Right atrium auricular region (tissue), 2 donors: ENCODE measurements at regions not wholly inside any gene's neighbourhood (a gene's known extent, or its start where the extent isn't known, plus 50 kb on each side); places are given as distances from the start of the nearest gene placed in this dataset.

Source experiments
- DNase-seq: peaks from one replicate; pipeline ENCODE4 v3.0.0-alpha.2; 2019; ENCODE audit warnings: low spot score
- H3K27ac ChIP-seq, 2 donors: fragments of 200-600 bp; sonication (generic); 1 replicate in 1 of 2; 2 replicates in 1 of 2; pipeline ENCODE4 v1.5.1; 2016 to 2019
- H3K27me3 ChIP-seq, 2 donors: fragments of 200-600 bp; sonication (generic); one replicate each; pipeline versions ENCODE4 v1.5.1 to v1.6.0; 2017 to 2019
- H3K36me3 ChIP-seq: fragments of 200-600 bp; sonication (generic); one replicate; pipeline ENCODE4 v1.5.1; 2016
- H3K4me1 ChIP-seq, 2 donors: fragments of 200-600 bp; sonication (generic); one replicate each; pipeline versions ENCODE4 v1.5.1 to v1.6.0; 2017 to 2019
- H3K4me3 ChIP-seq, 2 donors: fragments of 200-600 bp; sonication (generic); 1 replicate in 1 of 2; 2 replicates in 1 of 2; pipeline ENCODE4 v1.5.1; 2017 to 2019; ENCODE audit warnings: mild to moderate bottlenecking in 1 of 2, moderate library complexity in 1 of 2
- H3K9me3 ChIP-seq, 2 donors: fragments of 200-600 bp; sonication (generic); one replicate each; pipeline ENCODE4 v1.5.1; 2019
- CTCF ChIP-seq, 2 donors: fragments of 200-600 bp; sonication (generic); IDR thresholded peaks; one replicate each; pipeline ENCODE4 v1.5.1; 2019; ENCODE audit warnings: antibody characterized with exemption in 2 of 2

GRCh38 chr12:113647048-113647447 is 175.4 kb upstream of the LHX5 start:
- H3K9me3 ChIP-seq = no peaks in the 10 kb centered on the region
- no peak overlapping the region for H3K4me3 ChIP-seq
- H3K27me3 ChIP-seq = no peaks in the 10 kb centered on the region
- no peak overlapping the region for H3K27ac ChIP-seq
- no peaks in the 10 kb centered on the region for H3K36me3 ChIP-seq
- TF ChIP-seq CTCF (IDR thresholded peaks at IDR 0.05) = no peak
- no peak for DNase-seq
- H3K4me1 ChIP-seq = no peaks in the 10 kb centered on the region

- TF ChIP-seq CTCF (IDR thresholded peaks at IDR 0.05) = no peak
- Histone ChIP-seq H3K9me3 (no peaks in the 10 kb centered on the region), H3K36me3 (no peaks in the 10 kb centered on the region), H3K4me1 (no peaks in the 10 kb centered on the region), H3K4me3 (no peak overlapping the region), H3K27me3 (no peaks in the 10 kb centered on the region), H3K27ac (no peak overlapping the region)
- DNase-seq = no peak
Measured at GRCh38 chr12:113645603-113646002, 173.9 kb upstream of the LHX5 start.

- Histone ChIP-seq H3K27me3 (no peaks in the 10 kb centered on the region), H3K27ac (no peak overlapping the region)
- no peak for TF ChIP-seq CTCF (IDR thresholded peaks at IDR 0.05)
Measured at GRCh38 chr12:113645183-113645582, 173.5 kb upstream of the LHX5 start.

GRCh38 chr12:113643177-113643974 is 171.7 kb upstream of the LHX5 start:
- DNase-seq = no peak
- TF ChIP-seq CTCF (IDR thresholded peaks at IDR 0.05) = no peak
- no peaks in the 10 kb centered on the region for H3K36me3 ChIP-seq
- H3K27ac ChIP-seq = no peak overlapping the region
- peaks cover 0 to 2% of the 10 kb centered on the region in 2 donors for H3K27me3 ChIP-seq
- no peaks in the 10 kb centered on the region for H3K9me3 ChIP-seq
- H3K4me3 ChIP-seq = no peak overlapping the region
- no peaks in the 10 kb centered on the region for H3K4me1 ChIP-seq

More at GRCh38 chr12:113645183-113645582, 173.5 kb upstream of the LHX5 start:
- no peak for DNase-seq
- Histone ChIP-seq H3K9me3 (no peaks in the 10 kb centered on the region), H3K4me1 (no peaks in the 10 kb centered on the region), H3K4me3 (no peak overlapping the region), H3K36me3 (no peaks in the 10 kb centered on the region)

GRCh38 chr12:113642672-113643071 is 171.0 kb upstream of the LHX5 start:
- no peaks in the 10 kb centered on the region for H3K4me1 ChIP-seq
- no peak for DNase-seq
- H3K4me3 ChIP-seq = no peak overlapping the region
- H3K36me3 ChIP-seq = no peaks in the 10 kb centered on the region
- peaks cover 0 to 9% of the 10 kb centered on the region in 2 donors for H3K27me3 ChIP-seq
- no peaks in the 10 kb centered on the region for H3K9me3 ChIP-seq
- no peak for TF ChIP-seq CTCF (IDR thresholded peaks at IDR 0.05)
- H3K27ac ChIP-seq = no peak overlapping the region

- TF ChIP-seq CTCF (IDR thresholded peaks at IDR 0.05) = no peak
- H3K4me3 ChIP-seq = no peak overlapping the region
Measured at GRCh38 chr12:113642216-113642615, 170.5 kb upstream of the LHX5 start.

More at GRCh38 chr12:113642216-113642615, 170.5 kb upstream of the LHX5 start:
- no peaks in the 10 kb centered on the region for H3K4me1 ChIP-seq
- no peaks in the 10 kb centered on the region for H3K9me3 ChIP-seq
- H3K27ac ChIP-seq = no peak overlapping the region
- H3K36me3 ChIP-seq = no peaks in the 10 kb centered on the region
- peaks cover 0 to 10% of the 10 kb centered on the region in 2 donors for H3K27me3 ChIP-seq
- no peak for DNase-seq
